Panc1 (cell line): ENCODE measurements at regions not wholly inside any gene's neighbourhood (a gene's known extent, or its start where the extent isn't known, plus 50 kb on each side); places are given as distances from the start of the nearest gene placed in this dataset.

Experiments
- ATAC-seq: fragments of 200-7000 bp; cut with Tn5 transposase; 2 replicates; pipeline ENCODE4 v1.9.1; 2020; ENCODE audit warnings: mild to moderate bottlenecking, moderate library complexity
- BruUV-seq: library from RNA; stranded (reverse); fragments of 400-500 nt; replicated peaks from 2 replicates; lab custom pipeline; 2021; lab: Mats Ljungman, UMichigan
- CTCF ChIA-PET: fragments of 300-600 bp; sonication (Branson Sonifier 250); formaldehyde crosslinking; loops from one replicate; lab custom pipeline; 2022; ENCODE audit warnings: antibody characterized with exemption; lab: Charles Lee
- POLR2A ChIA-PET: fragments of 300-600 bp; sonication (Branson Sonifier 250); formaldehyde crosslinking; loops from one replicate; lab custom pipeline; 2022; ENCODE audit warnings: antibody characterized with exemption; lab: Charles Lee
- DNase-seq: peaks from one replicate; pipeline ENCODE4 v3.0.0-alpha.2; 2010; ENCODE audit warnings: low read depth, low spot score
- H3K27ac ChIP-seq: 2 replicates; pipeline ENCODE4 v1.5.1; 2011; ENCODE audit warnings: mild to moderate bottlenecking, low read length, inconsistent platforms
- H3K27me3 ChIP-seq: fragments of 200-500 bp; sonication (Bioruptor generic); 2 replicates; pipeline ENCODE4 v1.6.0; 2014; ENCODE audit warnings: low read length, inconsistent platforms; ENCODE audit not compliant: control insufficient read depth, insufficient read depth
- H3K36me3 ChIP-seq: fragments of 200-500 bp; sonication (Bioruptor generic); 2 replicates; pipeline ENCODE4 v1.5.1; 2014; ENCODE audit warnings: inconsistent platforms, mild to moderate bottlenecking, low read length, moderate library complexity; ENCODE audit not compliant: control insufficient read depth, insufficient read depth
- H3K4me1 ChIP-seq: 2 replicates; pipeline ENCODE4 v1.5.1; 2011; ENCODE audit warnings: inconsistent platforms, mild to moderate bottlenecking, low read length, moderate library complexity; ENCODE audit not compliant: control insufficient read depth, insufficient read depth
- H3K4me3 ChIP-seq, 2 experiments: 2 replicates each; pipeline ENCODE4 v1.5.1; 2011 to 2012; ENCODE audit warnings: low read depth in 2 of 2, low read length in 2 of 2, mild to moderate bottlenecking in 2 of 2, inconsistent platforms in 1 of 2, moderate library complexity in 1 of 2
- H3K9me3 ChIP-seq: fragments of 200-500 bp; sonication (Bioruptor generic); 2 replicates; pipeline ENCODE4 v1.5.1; 2014; ENCODE audit warnings: low read depth, mild to moderate bottlenecking, inconsistent platforms, low read length, moderate library complexity; ENCODE audit not compliant: control insufficient read depth, insufficient read depth
- CTCF ChIP-seq: fragments of 450-650 bp; IDR thresholded peaks from 2 replicates; pipeline ENCODE4 v1.5.1; 2017; ENCODE audit warnings: mild to moderate bottlenecking
- POLR2AphosphoS5 ChIP-seq: IDR thresholded peaks from 2 replicates; pipeline ENCODE4 v1.6.1; 2012; ENCODE audit warnings: mild to moderate bottlenecking, low read depth, low read length, moderate library complexity
- SIN3A ChIP-seq: IDR thresholded peaks from 2 replicates; pipeline ENCODE4 v1.6.1; 2012; ENCODE audit warnings: low read depth, mild to moderate bottlenecking, low read length, moderate library complexity, borderline replicate concordance; ENCODE audit not compliant: insufficient read depth
- TCF7L2 ChIP-seq: IDR thresholded peaks from 2 replicates; pipeline ENCODE4 v1.6.1; 2011; ENCODE audit warnings: mild to moderate bottlenecking, low read depth, low read length, inconsistent platforms
- in situ Hi-C: cut with HindIII; loops from 2 replicates; pipeline ENCODE4 v1.10.0; 2016; ENCODE audit warnings: low sequenced_read_pairs, low pct_unique_long_range_greater_than_20kb
- intact Hi-C: fragments of 100-400 bp; cut with micrococcal nuclease; formaldehyde crosslinking; loops from one replicate; pipeline ENCODE4 v1.10.0; 2022; ENCODE audit not compliant: unreplicated experiment
- TF ChIP-seq, protein P1 (sequence below), 2 experiments: IDR thresholded peaks; 2 replicates each; pipeline ENCODE4 v1.6.1; 2011 to 2012; ENCODE audit warnings: low read depth in 2 of 2, control low read depth in 1 of 2, low read length in 1 of 2, mild to moderate bottlenecking in 1 of 2, moderate library complexity in 1 of 2; ENCODE audit not compliant: insufficient read depth in 1 of 2

- ATAC-seq: no peak
- intact Hi-C loops: no loop called here
Measured at GRCh38 chr17:14471052-14471451, 170.2 kb downstream of the HS3ST3B1 start.

GRCh38 chr17:14470417-14470816 is 169.5 kb downstream of the HS3ST3B1 start:
- in situ Hi-C loops: no loop called here
- no TSS peak for BruUV-seq
- Histone ChIP-seq H3K4me1 (no peaks in the 10 kb centered on the region), H3K4me3 (no peak overlapping the region), H3K27ac (no peak overlapping the region), H3K27me3 (no peaks in the 10 kb centered on the region), H3K36me3 (no peaks in the 10 kb centered on the region), H3K9me3 (no peaks in the 10 kb centered on the region)
- DNase-seq (no peak), ATAC-seq (no peak)
- POLR2A ChIA-PET: no interaction called here
- CTCF ChIA-PET: no interaction called here
- TF ChIP-seq POLR2AphosphoS5 (no peak), CTCF (no peak), TCF7L2 (no peak), SIN3A (no peak)
- TF ChIP-seq, protein P1, sequence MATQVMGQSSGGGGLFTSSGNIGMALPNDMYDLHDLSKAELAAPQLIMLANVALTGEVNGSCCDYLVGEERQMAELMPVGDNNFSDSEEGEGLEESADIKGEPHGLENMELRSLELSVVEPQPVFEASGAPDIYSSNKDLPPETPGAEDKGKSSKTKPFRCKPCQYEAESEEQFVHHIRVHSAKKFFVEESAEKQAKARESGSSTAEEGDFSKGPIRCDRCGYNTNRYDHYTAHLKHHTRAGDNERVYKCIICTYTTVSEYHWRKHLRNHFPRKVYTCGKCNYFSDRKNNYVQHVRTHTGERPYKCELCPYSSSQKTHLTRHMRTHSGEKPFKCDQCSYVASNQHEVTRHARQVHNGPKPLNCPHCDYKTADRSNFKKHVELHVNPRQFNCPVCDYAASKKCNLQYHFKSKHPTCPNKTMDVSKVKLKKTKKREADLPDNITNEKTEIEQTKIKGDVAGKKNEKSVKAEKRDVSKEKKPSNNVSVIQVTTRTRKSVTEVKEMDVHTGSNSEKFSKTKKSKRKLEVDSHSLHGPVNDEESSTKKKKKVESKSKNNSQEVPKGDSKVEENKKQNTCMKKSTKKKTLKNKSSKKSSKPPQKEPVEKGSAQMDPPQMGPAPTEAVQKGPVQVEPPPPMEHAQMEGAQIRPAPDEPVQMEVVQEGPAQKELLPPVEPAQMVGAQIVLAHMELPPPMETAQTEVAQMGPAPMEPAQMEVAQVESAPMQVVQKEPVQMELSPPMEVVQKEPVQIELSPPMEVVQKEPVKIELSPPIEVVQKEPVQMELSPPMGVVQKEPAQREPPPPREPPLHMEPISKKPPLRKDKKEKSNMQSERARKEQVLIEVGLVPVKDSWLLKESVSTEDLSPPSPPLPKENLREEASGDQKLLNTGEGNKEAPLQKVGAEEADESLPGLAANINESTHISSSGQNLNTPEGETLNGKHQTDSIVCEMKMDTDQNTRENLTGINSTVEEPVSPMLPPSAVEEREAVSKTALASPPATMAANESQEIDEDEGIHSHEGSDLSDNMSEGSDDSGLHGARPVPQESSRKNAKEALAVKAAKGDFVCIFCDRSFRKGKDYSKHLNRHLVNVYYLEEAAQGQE (IDR thresholded peaks at IDR 0.05; ENCODE audit: insufficient read depth in 1 of 2, low read depth in 2 of 2, low read length in 1 of 2): no peak
- intact Hi-C loops: no loop called here

More at GRCh38 chr17:14471052-14471451, 170.2 kb downstream of the HS3ST3B1 start:
- in situ Hi-C loops: no loop called here
- Histone ChIP-seq H3K27ac (no peak overlapping the region), H3K36me3 (no peaks in the 10 kb centered on the region), H3K4me3 (no peak overlapping the region), H3K4me1 (no peaks in the 10 kb centered on the region), H3K27me3 (no peaks in the 10 kb centered on the region), H3K9me3 (no peaks in the 10 kb centered on the region)
- CTCF ChIA-PET: no interaction called here
- POLR2A ChIA-PET: no interaction called here
- TF ChIP-seq, protein P1 (IDR thresholded peaks at IDR 0.05; ENCODE audit: insufficient read depth in 1 of 2, low read depth in 2 of 2, low read length in 1 of 2): no peak
- TF ChIP-seq SIN3A: no peak
- no peak for TF ChIP-seq TCF7L2
- no peak for TF ChIP-seq CTCF
- no peak for TF ChIP-seq POLR2AphosphoS5
- peak; percentile 30 for DNase-seq
- BruUV-seq: no TSS peak
